Ovary (tissue), 7 donors: ENCODE measurements at regions not wholly inside any gene's neighbourhood (a gene's known extent, or its start where the extent isn't known, plus 50 kb on each side); places are given as distances from the start of the nearest gene placed in this dataset.
A peak's percentile ranks its signal among the peaks of the same experiment; 100 is the strongest.

ENCODE experiments used
- DNase-seq, 5 donors: peaks; one replicate each; pipeline ENCODE4 v3.0.0-alpha.2; 2019 to 2020
- H3K27ac ChIP-seq, 2 donors: fragments of 200-600 bp; one replicate each; pipeline versions ENCODE4 v1.5.1 to v1.8.0; 2019 to 2022
- H3K27me3 ChIP-seq: fragments of 200-600 bp; one replicate; pipeline ENCODE4 v1.8.0; 2022
- H3K36me3 ChIP-seq: fragments of 200-600 bp; sonication (generic); one replicate; pipeline ENCODE4 v1.5.1; 2019
- H3K4me1 ChIP-seq: one replicate; pipeline ENCODE4 v1.8.1; 2013; ENCODE audit warnings: mild to moderate bottlenecking, moderate library complexity; ENCODE audit not compliant: insufficient read depth
- H3K4me3 ChIP-seq: fragments of 200-600 bp; sonication (generic); one replicate; pipeline ENCODE4 v1.5.1; 2017
- H3K9me3 ChIP-seq, 2 donors: fragments of 200-600 bp in 1 of 2; sonication (generic) in 1 of 2; one replicate each; pipeline versions ENCODE4 v1.5.1 to v1.8.1; 2013 to 2019; ENCODE audit warnings: mild to moderate bottlenecking in 1 of 2, moderate library complexity in 1 of 2
- CTCF ChIP-seq, 3 donors: fragments of 450-650 bp in 2 of 3; fragments of 200-600 bp in 1 of 3; IDR thresholded peaks; one replicate each; pipeline versions ENCODE4 v1.5.1 to v1.8.0; 2016 to 2022; ENCODE audit warnings: antibody characterized with exemption in 3 of 3, mild to moderate bottlenecking in 1 of 3
- EP300 ChIP-seq: sonication (generic); formaldehyde crosslinking; IDR thresholded peaks from one replicate; pipeline ENCODE4 v1.6.1; 2017; ENCODE audit warnings: antibody characterized with exemption
- POLR2A ChIP-seq: fragments of 450-650 bp; IDR thresholded peaks from one replicate; pipeline ENCODE4 v1.6.1; 2017; ENCODE audit warnings: antibody characterized with exemption, mild to moderate bottlenecking, moderate library complexity
- WGBS, 3 donors: extraction: QIAGEN DNeasy Blood & Tissue Kit in 1 of 3; methylation state at CpG; one replicate each; pipeline versions ENCODE4 v1.1.5 to v1.1.7; 2013 to 2017; 5-methylcytosine and 5-hydroxymethylcytosine counted together
- intact Hi-C, 4 donors: fragments of 100-400 bp; cut with DNase I; formaldehyde crosslinking; loops; one replicate each; pipeline versions ENCODE4 v1.11.0 to v1.15.1; 2022 to 2023
- donor health status: DM: no; HTN: no; CAD: no; lungs with moderate emphysema.
- donor health status: DM: no; HTN: no; CAD: no.
- donor health status: Bipolar disorder and iron deficiency.
- donor health status: DM: no; HTN: no; CAD: no.
- donor health status: DM: yes; HTN: yes; CAD: no.

GRCh38 chr16:66129196-66129595, 237.3 kb upstream of the CDH5 start:
- intact Hi-C loops = no loop called here
- no peak overlapping the region for H3K27ac ChIP-seq
- H3K27me3 ChIP-seq = no peaks in the 10 kb centered on the region
- H3K36me3 ChIP-seq = no peaks in the 10 kb centered on the region
- WGBS, 3 donors = 92 to 99% (median 93%) methylated on average over 4 of the region's 4 CpGs
- TF ChIP-seq EP300 (no peak), CTCF (IDR thresholded peaks at IDR 0.05) (no peak), POLR2A (no peak)
- no peak for DNase-seq
- peaks cover 6% of the 10 kb centered on the region for H3K4me1 ChIP-seq
- H3K9me3 ChIP-seq = no peaks in the 10 kb centered on the region
- no peak overlapping the region for H3K4me3 ChIP-seq

GRCh38 chr16:66128371-66128770, 238.1 kb upstream of the CDH5 start:
- Histone ChIP-seq H3K27ac (no peak overlapping the region), H3K36me3 (no peaks in the 10 kb centered on the region), H3K4me1 (peaks cover 5% of the 10 kb centered on the region), H3K4me3 (no peak overlapping the region), H3K9me3 (no peaks in the 10 kb centered on the region), H3K27me3 (no peaks in the 10 kb centered on the region)
- no peak for DNase-seq
- TF ChIP-seq CTCF (IDR thresholded peaks at IDR 0.05) = no peak
- TF ChIP-seq EP300 = no peak
- no peak for TF ChIP-seq POLR2A
- intact Hi-C loops = no loop called here
- WGBS, 3 donors = 78 to 83% (median 79%) methylated on average over 7 of the region's 7 CpGs

DNA sequence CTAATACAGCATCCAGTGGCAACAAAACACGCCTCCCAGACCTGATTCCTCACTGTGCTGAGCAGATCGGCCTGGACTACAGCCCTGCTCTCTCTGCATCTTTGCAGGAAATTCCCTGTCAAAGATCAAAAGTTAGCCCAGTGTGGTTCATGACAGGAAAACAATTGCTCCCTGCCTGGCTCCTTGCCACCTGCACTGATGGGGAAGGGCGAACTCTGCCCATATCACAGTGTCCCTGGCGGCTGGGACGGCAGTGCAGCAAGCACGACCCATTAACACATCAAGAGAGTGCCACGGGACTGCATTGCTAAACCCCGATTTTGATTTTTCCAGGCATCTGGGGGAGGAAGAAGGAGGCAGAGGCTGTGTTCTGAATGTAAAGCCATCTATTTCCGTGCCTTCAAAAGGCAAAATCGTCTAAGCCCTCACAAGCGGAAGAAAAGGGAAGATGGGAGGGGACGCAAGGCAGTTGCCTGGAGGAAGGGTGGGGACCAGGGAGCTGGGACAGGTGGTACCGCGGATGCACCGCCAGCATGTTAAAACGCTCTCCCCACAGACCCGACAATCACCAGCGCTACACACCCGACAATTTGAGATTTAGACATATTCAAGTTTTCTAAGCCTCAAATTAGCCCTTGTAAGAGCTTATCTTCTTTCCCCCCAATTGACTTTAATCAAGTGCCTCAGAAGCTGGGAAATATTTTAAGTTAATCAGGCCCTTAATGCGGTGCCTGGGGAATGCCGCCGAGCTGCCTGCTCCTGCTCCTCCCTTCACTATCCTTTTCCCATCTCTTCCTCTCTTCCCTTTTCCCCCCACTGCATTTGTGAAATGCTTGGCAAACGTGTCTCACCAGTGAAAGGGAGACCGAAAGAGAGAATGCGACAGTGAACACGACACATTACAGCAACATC, 238.8 kb upstream of the CDH5 start:
- H3K36me3 ChIP-seq = no peaks in the 10 kb centered on the region
- DNase-seq = peak in 1 of 5 donors; percentile 44
- no peak overlapping the region for H3K27ac ChIP-seq
- H3K4me1 ChIP-seq = peaks cover 5% of the 10 kb centered on the region
- 63 to 68% (median 67%) methylated on average over 26 of the region's 26 CpGs for WGBS, 3 donors
- H3K27me3 ChIP-seq = no peaks in the 10 kb centered on the region
- TF ChIP-seq POLR2A (no peak), EP300 (no peak), CTCF (IDR thresholded peaks at IDR 0.05) (no peak)
- H3K9me3 ChIP-seq = no peaks in the 10 kb centered on the region
- no peak overlapping the region for H3K4me3 ChIP-seq
- intact Hi-C loops = no loop called here

DNA sequence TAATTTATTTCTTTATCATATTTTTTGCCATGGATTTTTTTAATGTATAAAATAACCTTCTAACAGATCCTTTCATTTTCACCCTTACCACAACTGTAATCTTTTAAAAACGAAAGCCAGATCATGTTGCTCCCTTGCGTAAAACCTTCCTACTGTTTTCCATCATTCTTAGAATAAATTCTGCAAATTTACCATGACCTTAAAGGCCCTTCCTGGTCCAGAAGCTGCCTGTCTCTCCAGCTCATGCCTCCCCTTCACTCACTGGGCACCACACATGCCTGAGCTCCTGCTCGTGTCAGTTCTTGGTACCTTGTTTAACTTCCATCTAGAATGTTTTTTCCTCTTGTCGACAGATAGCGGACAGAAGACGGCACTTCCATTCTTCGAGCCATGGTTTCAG, 245.0 kb upstream of the CDH5 start:
- Histone ChIP-seq H3K27me3 (no peaks in the 10 kb centered on the region), H3K4me1 (no peaks in the 10 kb centered on the region), H3K36me3 (no peaks in the 10 kb centered on the region), H3K4me3 (no peak overlapping the region), H3K9me3 (no peaks in the 10 kb centered on the region), H3K27ac (peak overlapping the region in 1 of 2 donors; percentile 37)
- no peak for DNase-seq
- intact Hi-C loops = no loop called here
- WGBS, 3 donors = 29 to 60% (median 40%) methylated on average over 7 of the region's 7 CpGs
- TF ChIP-seq CTCF (IDR thresholded peaks at IDR 0.05) (no peak), POLR2A (no peak), EP300 (no peak)
